H1 (cell line): ENCODE measurements at regions not wholly inside any gene's neighbourhood (a gene's known extent, or its start where the extent isn't known, plus 50 kb on each side); places are given as distances from the start of the nearest gene placed in this dataset.

ENCODE experiments used
- CTCF ChIA-PET: fragments of 300-600 bp; sonication (Branson Sonifier 250); formaldehyde crosslinking; loops from one replicate; lab custom pipeline; 2021; ENCODE audit not compliant: partially characterized antibody; lab: Charles Lee
- POLR2A ChIA-PET: fragments of 300-600 bp; sonication (Branson Sonifier 250); formaldehyde crosslinking; loops from one replicate; lab custom pipeline; 2021; ENCODE audit warnings: inconsistent platforms; ENCODE audit not compliant: partially characterized antibody; lab: Charles Lee
- DNase-seq, 2 experiments: peaks; one replicate each; pipeline versions ENCODE4 v3.0.0 to v3.0.0-alpha.2; 2010 to 2022; ENCODE audit warnings: low spot score in 2 of 2, low read depth in 1 of 2, mixed read lengths in 1 of 2
- FAIRE-seq: peaks from 2 replicates; lab custom pipeline; 2011; peaks lifted over from hg19 to GRCh38; lab: Jason Lieb, UNC
- H2AFZ ChIP-seq: 2 replicates; pipeline ENCODE4 v1.8.1; 2012; ENCODE audit warnings: low read length, inconsistent platforms
- H2AK5ac ChIP-seq: 2 replicates; pipeline ENCODE4 v1.6.1; 2013; ENCODE audit warnings: low read depth, low read length
- H2BK120ac ChIP-seq: replicated peaks from 2 replicates; pipeline ENCODE3; 2013; ENCODE audit warnings: low read depth, low read length, inconsistent platforms
- H2BK12ac ChIP-seq: 2 replicates; pipeline ENCODE4 v1.6.1; 2013; ENCODE audit warnings: low read depth, low read length
- H2BK15ac ChIP-seq: 2 replicates; pipeline ENCODE4 v1.6.1; 2013; ENCODE audit warnings: low read length
- H2BK20ac ChIP-seq: 2 replicates; pipeline ENCODE4 v1.6.1; 2013; ENCODE audit warnings: low read length
- H2BK5ac ChIP-seq: 2 replicates; pipeline ENCODE4 v1.6.1; 2013; ENCODE audit warnings: low read depth, low read length
- H3K14ac ChIP-seq: 2 replicates; pipeline ENCODE4 v1.6.1; 2013; ENCODE audit warnings: inconsistent platforms; ENCODE audit not compliant: insufficient read length
- H3K18ac ChIP-seq: 2 replicates; pipeline ENCODE4 v1.6.1; 2013; ENCODE audit warnings: low read length; ENCODE audit errors: extremely low read depth
- H3K23ac ChIP-seq: 2 replicates; pipeline ENCODE4 v1.6.1; 2013; ENCODE audit warnings: inconsistent platforms; ENCODE audit not compliant: insufficient read length
- H3K23me2 ChIP-seq: 2 replicates; pipeline ENCODE4 v1.6.1; 2013; ENCODE audit warnings: low read depth, low read length
- H3K27ac ChIP-seq: 2 replicates; pipeline ENCODE4 v1.6.1; 2011; ENCODE audit warnings: low read depth, low read length, inconsistent platforms
- H3K27me3 ChIP-seq, 4 experiments: replicated peaks in 1 of 4; 1 replicate in 1 of 4; 2 replicates in 3 of 4; pipeline versions ENCODE4 v1.6.1 to v1.8.1; 2011 to 2013; ENCODE audit warnings: low read length in 3 of 4, mild to moderate bottlenecking in 3 of 4, inconsistent platforms in 2 of 4, mixed read lengths in 2 of 4, moderate library complexity in 1 of 4; ENCODE audit not compliant: control insufficient read depth in 3 of 4, insufficient read depth in 3 of 4; ENCODE audit errors: extremely low read depth in 1 of 4
- H3K36me3 ChIP-seq, 4 experiments: 2 replicates each; pipeline versions ENCODE4 v1.6.1 to v1.8.1; 2011 to 2013; ENCODE audit warnings: mild to moderate bottlenecking in 4 of 4, low read length in 3 of 4, moderate library complexity in 2 of 4, control low read depth in 1 of 4, inconsistent platforms in 1 of 4; ENCODE audit not compliant: insufficient read depth in 4 of 4, control insufficient read depth in 2 of 4
- H3K4ac ChIP-seq: replicated peaks from 2 replicates; pipeline ENCODE3; 2013; ENCODE audit warnings: low read length, low read depth, mixed read lengths, inconsistent platforms; ENCODE audit not compliant: insufficient read length
- H3K4me1 ChIP-seq, 4 experiments: replicated peaks in 1 of 4; 1 replicate in 1 of 4; 2 replicates in 3 of 4; pipeline versions ENCODE4 v1.6.1 to v1.8.1; 2011 to 2013; ENCODE audit warnings: low read length in 3 of 4, inconsistent platforms in 2 of 4, mixed read lengths in 1 of 4; ENCODE audit not compliant: insufficient read depth in 4 of 4, control insufficient read depth in 3 of 4
- H3K4me2 ChIP-seq, 2 experiments: 2 replicates each; pipeline versions ENCODE4 v1.6.1 to v1.8.1; 2011 to 2013; ENCODE audit warnings: low read depth in 2 of 2, low read length in 2 of 2, control low read depth in 1 of 2, inconsistent platforms in 1 of 2, mild to moderate bottlenecking in 1 of 2; ENCODE audit not compliant: insufficient read depth in 1 of 2
- H3K4me3 ChIP-seq, 4 experiments: fragments of 200-600, 300-600 bp in 1 of 4; sonication (generic), shearing (Covaris generic), sonication (Bioruptor Twin) in 1 of 4; 2 replicates each; pipeline versions ENCODE4 v1.5.1 to v1.8.1; 2011 to 2016; ENCODE audit warnings: low read length in 4 of 4, low read depth in 3 of 4, control low read depth in 2 of 4, inconsistent platforms in 2 of 4, mild to moderate bottlenecking in 2 of 4, mixed read lengths in 1 of 4, moderate library complexity in 1 of 4; ENCODE audit not compliant: insufficient read depth in 2 of 4; ENCODE audit errors: extremely low read depth in 1 of 4
- H3K56ac ChIP-seq: replicated peaks from 2 replicates; pipeline ENCODE3; 2013; ENCODE audit warnings: low read depth, mild to moderate bottlenecking, mixed read lengths, low read length, inconsistent platforms; ENCODE audit not compliant: insufficient read length
- H3K79me1 ChIP-seq: 2 replicates; pipeline ENCODE4 v1.6.1; 2013; ENCODE audit warnings: low read depth, low read length, control low read depth
- H3K79me2 ChIP-seq, 2 experiments: 2 replicates each; pipeline versions ENCODE4 v1.6.1 to v1.8.1; 2012 to 2013; ENCODE audit warnings: low read length in 2 of 2, mild to moderate bottlenecking in 2 of 2, inconsistent platforms in 1 of 2; ENCODE audit not compliant: insufficient read depth in 2 of 2, control insufficient read depth in 1 of 2
- H3K9ac ChIP-seq, 4 experiments: replicated peaks in 1 of 4; 1 replicate in 1 of 4; 2 replicates in 3 of 4; pipeline versions ENCODE4 v1.6.1 to v1.8.1; 2011 to 2013; ENCODE audit warnings: low read depth in 3 of 4, low read length in 3 of 4, control low read depth in 2 of 4, mild to moderate bottlenecking in 2 of 4, moderate library complexity in 2 of 4, inconsistent platforms in 1 of 4; ENCODE audit errors: extremely low read depth in 1 of 4
- H3K9me3 ChIP-seq, 2 experiments: 2 replicates each; pipeline versions ENCODE4 v1.6.1 to v1.8.1; 2012 to 2013; ENCODE audit warnings: mild to moderate bottlenecking in 2 of 2, moderate library complexity in 2 of 2, control low read depth in 1 of 2, inconsistent platforms in 1 of 2, low read depth in 1 of 2, low read length in 1 of 2, mixed read lengths in 1 of 2; ENCODE audit not compliant: insufficient read depth in 2 of 2
- H4K20me1 ChIP-seq, 2 experiments: replicated peaks in 1 of 2; 2 replicates each; pipeline versions ENCODE3 to v1.8.1; 2011 to 2013; ENCODE audit warnings: inconsistent platforms in 2 of 2, low read length in 2 of 2, mild to moderate bottlenecking in 1 of 2; ENCODE audit not compliant: insufficient read depth in 2 of 2, control insufficient read depth in 1 of 2
- H4K5ac ChIP-seq: 2 replicates; pipeline ENCODE4 v1.6.1; 2013; ENCODE audit warnings: low read length, low read depth, mixed read lengths, inconsistent platforms; ENCODE audit not compliant: insufficient read length
- H4K8ac ChIP-seq: 2 replicates; pipeline ENCODE4 v1.8.0; 2013; ENCODE audit warnings: mild to moderate bottlenecking, moderate library complexity, low read length, inconsistent platforms; ENCODE audit not compliant: insufficient read depth; ENCODE audit errors: extremely low read depth
- H4K91ac ChIP-seq: replicated peaks from 2 replicates; pipeline ENCODE3; 2013; ENCODE audit warnings: low read length, mixed read lengths, inconsistent platforms; ENCODE audit not compliant: insufficient read length
- BACH1 ChIP-seq: IDR thresholded peaks from 2 replicates; pipeline ENCODE4 v1.6.1; 2012; ENCODE audit warnings: low read length, improper control_type of control experiment
- BCL11A ChIP-seq, 2 experiments: IDR thresholded peaks; one replicate each; pipeline ENCODE4 v1.6.1; 2011; ENCODE audit warnings: low read depth in 2 of 2, low read length in 2 of 2, mild to moderate bottlenecking in 2 of 2
- BRCA1 ChIP-seq: IDR thresholded peaks from 2 replicates; pipeline ENCODE4 v1.6.1; 2012; ENCODE audit warnings: low read depth, low read length, improper control_type of control experiment
- CEBPB ChIP-seq: IDR thresholded peaks from 2 replicates; pipeline ENCODE4 v1.6.1; 2012; ENCODE audit warnings: low read depth, low read length
- CREB1 ChIP-seq: IDR thresholded peaks from 2 replicates; pipeline ENCODE4 v1.6.1; 2012; ENCODE audit warnings: inconsistent platforms
- GTF2F1 ChIP-seq: IDR thresholded peaks from 2 replicates; pipeline ENCODE4 v1.6.1; 2012; ENCODE audit warnings: low read depth, low read length, improper control_type of control experiment, borderline replicate concordance
- JUN ChIP-seq: IDR thresholded peaks from 2 replicates; pipeline ENCODE4 v1.6.1; 2011; ENCODE audit warnings: low read depth, mild to moderate bottlenecking, improper control_type of control experiment, low read length
- JUND ChIP-seq: IDR thresholded peaks from 2 replicates; pipeline ENCODE4 v1.6.1; 2011; ENCODE audit warnings: mild to moderate bottlenecking, improper control_type of control experiment, low read length
- KDM4A ChIP-seq: IDR thresholded peaks from one replicate; pipeline ENCODE4 v1.7.1; 2012; ENCODE audit warnings: low read depth, mild to moderate bottlenecking, moderate library complexity, low read length, inconsistent platforms; ENCODE audit not compliant: severe bottlenecking
- NANOG ChIP-seq: IDR thresholded peaks from 2 replicates; pipeline ENCODE4 v1.6.1; 2011; ENCODE audit warnings: low read length, low read depth, mild to moderate bottlenecking, inconsistent platforms; ENCODE audit not compliant: insufficient read depth, poor library complexity, severe bottlenecking
- POLR2A ChIP-seq, 2 experiments: IDR thresholded peaks; 1 replicate in 1 of 2; 2 replicates in 1 of 2; pipeline ENCODE4 v1.6.1; 2011; ENCODE audit warnings: low read depth in 2 of 2, low read length in 2 of 2, mild to moderate bottlenecking in 2 of 2; ENCODE audit errors: control extremely low read depth in 1 of 2
- RAD21 ChIP-seq, 2 experiments: IDR thresholded peaks in 1 of 2; conservative IDR thresholded peaks in 1 of 2; 2 replicates each; pipeline ENCODE4 v1.6.1; 2011; ENCODE audit warnings: low read depth in 2 of 2, low read length in 2 of 2, improper control_type of control experiment in 1 of 2, inconsistent platforms in 1 of 2, mild to moderate bottlenecking in 1 of 2, moderate library complexity in 1 of 2
- SAP30 ChIP-seq: fragments of 300-600 bp; sonication (generic); IDR thresholded peaks from 2 replicates; pipeline ENCODE4 v1.7.1; 2012; ENCODE audit warnings: low read length, moderate library complexity, mild to moderate bottlenecking, inconsistent platforms; ENCODE audit not compliant: insufficient read depth, insufficient replicate concordance
- SUZ12 ChIP-seq: fragments of 200-600 bp; sonication (generic); IDR thresholded peaks from 2 replicates; pipeline ENCODE4 v1.6.1; 2012; ENCODE audit warnings: mild to moderate bottlenecking, inconsistent platforms, low read length, moderate library complexity, mixed read lengths
- TEAD4 ChIP-seq: IDR thresholded peaks from 2 replicates; pipeline ENCODE4 v1.6.1; 2012; ENCODE audit warnings: low read depth, low read length, inconsistent platforms, mixed read lengths
- WGBS, 2 experiments: shearing (Covaris generic) in 1 of 2; methylation state at CpG; one replicate each; pipeline versions ENCODE4 v1.1.6 to v1.1.7; 2013 to 2015; ENCODE audit warnings: low lambda C conversion rate in 2 of 2, mixed read lengths in 2 of 2, inconsistent platforms in 1 of 2, low coverage in 1 of 2, missing lambda C conversion rate in 1 of 2; ENCODE audit not compliant: insufficient replicate concordance in 2 of 2, insufficient coverage in 1 of 2, insufficient read length in 1 of 2; ENCODE audit errors: extremely low coverage in 1 of 2, missing lambda C conversion rate in 1 of 2; 5-methylcytosine and 5-hydroxymethylcytosine counted together

DNA sequence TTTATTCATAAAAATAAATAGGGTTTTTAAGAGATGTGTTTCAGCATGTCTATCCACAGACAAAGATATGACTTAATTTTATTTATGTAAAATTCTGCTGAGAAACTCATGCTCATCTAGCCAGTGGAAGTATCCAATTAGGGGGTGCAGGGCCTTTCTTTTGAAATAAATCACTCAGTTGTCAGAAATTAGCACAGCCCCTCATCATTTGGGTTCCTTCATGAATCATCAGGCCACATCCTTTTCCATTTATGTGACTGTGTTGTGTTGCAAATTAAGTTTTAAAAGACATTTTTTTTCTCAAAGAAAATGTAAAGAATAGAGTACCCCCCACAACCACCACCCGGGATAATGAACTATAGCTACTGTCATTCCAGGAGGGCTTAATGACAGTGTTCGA lies 185.8 kb downstream of the NRP2 start:
- H3K79me2 ChIP-seq = no peaks in the 10 kb centered on the region
- H3K23ac ChIP-seq = no peak overlapping the region
- TF ChIP-seq NANOG (no peak), BACH1 (no peak), BCL11A (IDR thresholded peaks at IDR 0.05; ENCODE audit: low read depth in 2 of 2, low read length in 2 of 2) (no peak), GTF2F1 (no peak), JUN (no peak), POLR2A (IDR thresholded peaks at IDR 0.05; ENCODE audit: control extremely low read depth in 1 of 2, low read depth in 2 of 2, low read length in 2 of 2) (no peak), BRCA1 (no peak), CREB1 (no peak), KDM4A (no peak), RAD21 (IDR thresholded peaks at IDR 0.05 in 1 of 2, conservative IDR thresholded peaks at IDR 0.05 in 1 of 2; ENCODE audit: low read depth in 2 of 2, low read length in 2 of 2) (no peak), CEBPB (no peak), SAP30 (no peak), TEAD4 (no peak), SUZ12 (no peak), JUND (no peak)
- TF ChIP-seq, all 59 proteins: peak for 0
- Histone ChIP-seq H3K23me2 (no peaks in the 10 kb centered on the region; the same call in 1 of the 2 replicates), H2BK20ac (no peak overlapping the region), H3K9me3 (no peaks in the 10 kb centered on the region), H2BK15ac (no peak overlapping the region), H3K27me3 (no peaks in the 10 kb centered on the region), H4K5ac (no peak overlapping the region), H3K4me1 (no peaks in the 10 kb centered on the region), H3K27ac (no peak overlapping the region), H4K20me1 (no peaks in the 10 kb centered on the region), H3K9ac (no peak overlapping the region), H2BK120ac (no peak overlapping the region), H3K18ac (no peak overlapping the region), H3K4ac (no peak overlapping the region), H3K79me1 (no peaks in the 10 kb centered on the region), H2BK5ac (no peak overlapping the region), H3K14ac (no peak overlapping the region), H3K36me3 (no peaks in the 10 kb centered on the region), H3K4me3 (no peak overlapping the region), H3K56ac (no peak overlapping the region), H2AK5ac (no peak overlapping the region), H4K91ac (no peak overlapping the region), H4K8ac (no peak overlapping the region), H2BK12ac (no peak overlapping the region), H2AFZ (no peak overlapping the region), H3K4me2 (no peak overlapping the region)
- WGBS, 2 experiments = 79% methylated on average over 2 of the region's 2 CpGs; no CpG with 5 or more reads in 1 of the 2 experiments
- ChIA-PET CTCF (interaction anchor here (0.5 to 1.9 kb wide), 5 partner anchors 16 to 80 kb away, joined by 3 to 5 read pairs (median 4); no protein-coding TSS in a partner anchor), POLR2A (no interaction called here)
- DNase-seq (no peak), FAIRE-seq (no peak)
